Heart left ventricle (tissue), 13 donors: ENCODE measurements at regions not wholly inside any gene's neighbourhood (a gene's known extent, or its start where the extent isn't known, plus 50 kb on each side); places are given as distances from the start of the nearest gene placed in this dataset.

Source experiments
- CTCF ChIP-seq, 12 donors: fragments of 200-600 bp; sonication (generic) in 4 of 12; IDR thresholded peaks; one replicate each; pipeline versions ENCODE4 v1.5.0 to v1.8.0; 2018 to 2022; ENCODE audit warnings: antibody characterized with exemption in 12 of 12, mild to moderate bottlenecking in 5 of 12
- POLR2A ChIP-seq, 2 donors: fragments of 450-650 bp; IDR thresholded peaks; one replicate each; pipeline ENCODE4 v1.6.1; 2017; ENCODE audit warnings: antibody characterized with exemption in 2 of 2, mild to moderate bottlenecking in 2 of 2, moderate library complexity in 2 of 2
- donor health status: ischemic (EF 13 %, LVEDD 7.1; RV severe dilation, severe dysfunction).
- donor health status: DM: no; HTN: yes; CAD: no.
- donor health status: DM: no; HTN: no; CAD: no.
- donor health status: ischemic (EF 25% LVEDD 6.9; RV normal size, moderate dysfunction).
- donor health status: ischemic (EF 25% LVEDD 5.7; RV mildly dilated, moderate dysfunction).
- donor health status: ischemic (EF 35%, LVEDD 5.7; RV mildly dilated, moderate dysfunction).
- donor health status: nonischemic (EF 11% LVEDD 7.7; RV severe dilation, severe dysfunction).
- donor health status: DM: yes; HTN: yes; CAD: no.
- donor health status: PGD.
- donor health status: ischemic (EF 29% LVEDD 5.4; RV normal size, mild dysfunction).
- donor health status: nonischemic (EF 23%, LVEDD 6.1; RV moderate dilation, normal function).

GRCh38 chr9:90131568-90131967 is 511.1 kb downstream of the DIRAS2 start:
- TF ChIP-seq CTCF (IDR thresholded peaks at IDR 0.05) (no peak), POLR2A (IDR thresholded peaks at IDR 0.05) (no peak)
